Lower leg skin (tissue), 3 donors: ENCODE measurements at regions not wholly inside any gene's neighbourhood (a gene's known extent, or its start where the extent isn't known, plus 50 kb on each side); places are given as distances from the start of the nearest gene placed in this dataset.

Experiments
- POLR2A ChIP-seq, 2 donors: fragments of 450-650 bp; IDR thresholded peaks; one replicate each; pipeline ENCODE4 v1.6.1; 2016 to 2017; ENCODE audit warnings: antibody characterized with exemption in 2 of 2, mild to moderate bottlenecking in 1 of 2, moderate library complexity in 1 of 2
- TF ChIP-seq, protein P1 (sequence below), 3 donors: fragments of 450-650 bp; IDR thresholded peaks; one replicate each; pipeline ENCODE4 v1.5.1; 2016; ENCODE audit warnings: antibody characterized with exemption in 3 of 3, mild to moderate bottlenecking in 3 of 3, moderate library complexity in 2 of 3

DNA sequence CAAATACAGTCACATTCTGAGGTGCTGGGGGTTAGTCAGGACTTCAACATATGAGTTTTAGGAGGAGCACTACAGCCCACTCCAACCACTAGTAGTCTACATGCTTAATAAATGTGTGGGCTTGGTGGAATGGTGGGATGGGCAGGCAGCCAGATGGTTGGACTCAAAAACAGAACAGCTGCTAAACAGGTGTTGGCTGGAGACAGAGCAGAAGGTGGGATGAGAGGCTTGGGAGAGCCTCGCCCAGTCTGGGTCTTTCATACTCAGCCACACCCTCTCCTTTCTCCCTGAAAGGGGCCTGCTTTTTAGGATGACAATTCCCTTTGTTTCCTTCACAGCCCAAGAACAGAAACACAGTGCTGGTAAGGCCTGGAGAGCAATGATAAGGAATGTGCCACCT lies 143.9 kb upstream of the KLHL29 start:
- TF ChIP-seq, protein P1, sequence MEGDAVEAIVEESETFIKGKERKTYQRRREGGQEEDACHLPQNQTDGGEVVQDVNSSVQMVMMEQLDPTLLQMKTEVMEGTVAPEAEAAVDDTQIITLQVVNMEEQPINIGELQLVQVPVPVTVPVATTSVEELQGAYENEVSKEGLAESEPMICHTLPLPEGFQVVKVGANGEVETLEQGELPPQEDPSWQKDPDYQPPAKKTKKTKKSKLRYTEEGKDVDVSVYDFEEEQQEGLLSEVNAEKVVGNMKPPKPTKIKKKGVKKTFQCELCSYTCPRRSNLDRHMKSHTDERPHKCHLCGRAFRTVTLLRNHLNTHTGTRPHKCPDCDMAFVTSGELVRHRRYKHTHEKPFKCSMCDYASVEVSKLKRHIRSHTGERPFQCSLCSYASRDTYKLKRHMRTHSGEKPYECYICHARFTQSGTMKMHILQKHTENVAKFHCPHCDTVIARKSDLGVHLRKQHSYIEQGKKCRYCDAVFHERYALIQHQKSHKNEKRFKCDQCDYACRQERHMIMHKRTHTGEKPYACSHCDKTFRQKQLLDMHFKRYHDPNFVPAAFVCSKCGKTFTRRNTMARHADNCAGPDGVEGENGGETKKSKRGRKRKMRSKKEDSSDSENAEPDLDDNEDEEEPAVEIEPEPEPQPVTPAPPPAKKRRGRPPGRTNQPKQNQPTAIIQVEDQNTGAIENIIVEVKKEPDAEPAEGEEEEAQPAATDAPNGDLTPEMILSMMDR (IDR thresholded peaks at IDR 0.05): no peak
- TF ChIP-seq POLR2A (IDR thresholded peaks at IDR 0.05): no peak
